ENCODE measurements at regions not wholly inside any gene's neighbourhood (a gene's known extent, or its start where the extent isn't known, plus 50 kb on each side); places are given as distances from the start of the nearest gene placed in this dataset.

DNA sequence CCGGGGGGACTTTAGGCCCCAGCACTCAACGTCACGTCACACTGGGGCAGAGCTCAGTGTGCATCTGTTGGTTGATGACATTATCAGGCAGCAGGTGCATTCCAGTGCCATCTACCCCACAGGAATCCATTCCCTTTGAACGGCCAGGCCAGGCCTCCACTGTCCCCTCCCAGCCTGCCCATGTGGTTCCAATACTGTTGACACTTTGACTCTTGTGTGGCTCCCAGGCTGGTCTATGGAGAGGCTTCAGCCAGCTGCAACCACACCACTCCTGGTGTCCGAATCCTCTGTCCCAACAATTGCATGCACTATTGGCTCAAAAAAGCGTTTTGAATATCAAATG lies 92.0 kb upstream of the SIM2 start:
- TF ChIP-seq, protein P1, sequence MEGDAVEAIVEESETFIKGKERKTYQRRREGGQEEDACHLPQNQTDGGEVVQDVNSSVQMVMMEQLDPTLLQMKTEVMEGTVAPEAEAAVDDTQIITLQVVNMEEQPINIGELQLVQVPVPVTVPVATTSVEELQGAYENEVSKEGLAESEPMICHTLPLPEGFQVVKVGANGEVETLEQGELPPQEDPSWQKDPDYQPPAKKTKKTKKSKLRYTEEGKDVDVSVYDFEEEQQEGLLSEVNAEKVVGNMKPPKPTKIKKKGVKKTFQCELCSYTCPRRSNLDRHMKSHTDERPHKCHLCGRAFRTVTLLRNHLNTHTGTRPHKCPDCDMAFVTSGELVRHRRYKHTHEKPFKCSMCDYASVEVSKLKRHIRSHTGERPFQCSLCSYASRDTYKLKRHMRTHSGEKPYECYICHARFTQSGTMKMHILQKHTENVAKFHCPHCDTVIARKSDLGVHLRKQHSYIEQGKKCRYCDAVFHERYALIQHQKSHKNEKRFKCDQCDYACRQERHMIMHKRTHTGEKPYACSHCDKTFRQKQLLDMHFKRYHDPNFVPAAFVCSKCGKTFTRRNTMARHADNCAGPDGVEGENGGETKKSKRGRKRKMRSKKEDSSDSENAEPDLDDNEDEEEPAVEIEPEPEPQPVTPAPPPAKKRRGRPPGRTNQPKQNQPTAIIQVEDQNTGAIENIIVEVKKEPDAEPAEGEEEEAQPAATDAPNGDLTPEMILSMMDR (IDR thresholded peaks at IDR 0.05) = no peak
- TF ChIP-seq POLR2A (IDR thresholded peaks at IDR 0.05) (no peak), POLR2AphosphoS5 (IDR thresholded peaks at IDR 0.05) (no peak)

All from prostate gland (tissue), 2 donors.